Thymus (tissue), 11 donors: ENCODE measurements at regions not wholly inside any gene's neighbourhood (a gene's known extent, or its start where the extent isn't known, plus 50 kb on each side); places are given as distances from the start of the nearest gene placed in this dataset.

Experiments used
- DNase-seq, 9 donors: peaks; one replicate each; pipeline ENCODE4 v3.0.0-alpha.2; 2013; ENCODE audit warnings: low spot score in 9 of 9, low read depth in 6 of 9, missing footprints in 1 of 9
- H3K27ac ChIP-seq, 2 donors: one replicate each; pipeline ENCODE4 v1.5.1; 2013; ENCODE audit warnings: control low read depth in 1 of 2, low read depth in 1 of 2, low read length in 1 of 2, mild to moderate bottlenecking in 1 of 2, moderate library complexity in 1 of 2
- H3K27me3 ChIP-seq, 2 donors: one replicate each; pipeline ENCODE4 v1.5.1; 2013; ENCODE audit warnings: low read length in 1 of 2; ENCODE audit not compliant: control insufficient read depth in 2 of 2, insufficient read depth in 1 of 2
- H3K36me3 ChIP-seq, 2 donors: one replicate each; pipeline ENCODE4 v1.5.1; 2013; ENCODE audit warnings: low read length in 1 of 2, mild to moderate bottlenecking in 1 of 2, moderate library complexity in 1 of 2; ENCODE audit not compliant: control insufficient read depth in 2 of 2, insufficient read depth in 2 of 2
- H3K4me1 ChIP-seq, 2 donors: one replicate each; pipeline ENCODE4 v1.5.1; 2013; ENCODE audit warnings: low read length in 2 of 2; ENCODE audit not compliant: control insufficient read depth in 2 of 2, insufficient read depth in 2 of 2
- H3K4me3 ChIP-seq, 2 donors: one replicate each; pipeline ENCODE4 v1.5.1; 2013; ENCODE audit warnings: low read length in 2 of 2, control low read depth in 1 of 2, mild to moderate bottlenecking in 1 of 2
- H3K9me3 ChIP-seq, 2 donors: one replicate each; pipeline ENCODE4 v1.5.1; 2013; ENCODE audit warnings: low read length in 1 of 2, mild to moderate bottlenecking in 1 of 2; ENCODE audit not compliant: control insufficient read depth in 2 of 2, insufficient read depth in 1 of 2
- WGBS: extraction: QIAGEN DNeasy Blood & Tissue Kit; methylation state at CpG from one replicate; pipeline ENCODE4 v1.1.7; 2013; 5-methylcytosine and 5-hydroxymethylcytosine counted together
- donor health status: healthy.

DNA sequence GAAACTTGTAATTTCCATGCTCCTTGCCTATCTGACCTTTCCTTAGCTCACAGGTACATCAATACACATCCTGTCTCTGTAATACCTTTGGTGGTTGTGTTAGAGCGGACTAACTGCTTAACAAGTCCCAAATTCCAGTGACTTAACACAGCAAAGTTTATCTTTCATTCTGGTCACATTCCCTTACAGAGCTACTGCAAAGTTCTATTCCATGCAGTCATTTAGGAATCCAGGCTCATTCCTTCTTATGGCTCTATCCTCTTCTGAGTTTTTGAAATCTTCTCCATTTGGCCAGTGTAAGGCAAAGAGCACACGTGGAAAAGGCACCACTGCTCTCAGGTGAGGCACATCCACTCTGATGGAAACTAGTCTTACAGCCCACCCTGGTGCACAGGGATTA lies 238.6 kb upstream of the ANKRD55 start:
- Histone ChIP-seq H3K9me3 (no peaks in the 10 kb centered on the region), H3K27me3 (no peaks in the 10 kb centered on the region), H3K27ac (no peak overlapping the region), H3K36me3 (no peaks in the 10 kb centered on the region), H3K4me1 (no peaks in the 10 kb centered on the region), H3K4me3 (no peak overlapping the region)
- 95% methylated on average over 2 of the region's 2 CpGs for WGBS
- DNase-seq, result no peak

DNA sequence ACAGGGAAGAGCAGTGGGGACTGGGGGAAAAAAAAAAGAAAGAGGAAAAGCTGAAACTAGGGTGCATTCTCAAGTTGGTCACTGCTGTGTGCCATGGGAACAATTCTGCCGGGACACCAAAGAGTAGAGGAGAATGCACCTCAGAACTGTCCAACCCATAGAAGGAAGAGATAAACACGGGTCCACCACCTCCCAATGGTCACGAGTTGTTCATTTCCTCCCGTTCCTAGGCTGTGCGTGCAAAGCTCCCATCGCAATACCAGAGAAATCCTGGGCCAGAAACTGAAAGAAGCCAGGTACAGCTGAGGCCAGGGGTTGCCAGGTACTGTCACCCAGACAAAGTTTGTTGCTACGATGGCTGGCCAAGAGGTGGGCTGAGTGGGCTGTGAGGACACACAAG lies 236.9 kb upstream of the ANKRD55 start:
- H3K27ac ChIP-seq, result no peak overlapping the region
- no peaks in the 10 kb centered on the region for H3K27me3 ChIP-seq
- H3K4me3 ChIP-seq, result no peak overlapping the region
- no peaks in the 10 kb centered on the region for H3K4me1 ChIP-seq
- DNase-seq, result no peak
- no peaks in the 10 kb centered on the region for H3K36me3 ChIP-seq
- no peaks in the 10 kb centered on the region for H3K9me3 ChIP-seq
- 98% methylated on average over 7 of the region's 7 CpGs for WGBS

DNA sequence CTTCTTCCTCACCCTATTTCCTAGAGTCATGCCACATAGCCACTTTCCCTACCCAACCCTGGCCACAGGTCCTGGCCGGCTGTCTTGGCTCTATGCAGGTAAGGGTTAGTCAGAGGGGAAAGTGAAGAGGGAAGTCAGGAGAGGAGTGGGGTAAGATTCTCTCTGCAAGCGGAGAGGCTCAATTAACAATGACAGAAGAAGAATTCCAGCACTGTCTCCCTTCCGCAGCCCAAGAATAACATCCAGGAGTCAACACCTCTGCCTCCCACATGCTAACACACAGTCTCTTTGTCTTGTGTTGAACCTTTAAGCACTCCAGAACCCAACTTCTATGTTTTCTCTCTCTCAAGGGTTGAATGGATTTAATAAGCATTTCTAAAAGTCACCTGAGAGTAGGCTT lies 235.1 kb upstream of the ANKRD55 start:
- no peaks in the 10 kb centered on the region for H3K9me3 ChIP-seq
- WGBS, result 99% methylated on average over 3 of the region's 3 CpGs
- H3K27ac ChIP-seq, result no peak overlapping the region
- no peaks in the 10 kb centered on the region for H3K27me3 ChIP-seq
- no peak for DNase-seq
- no peaks in the 10 kb centered on the region for H3K36me3 ChIP-seq
- H3K4me3 ChIP-seq, result no peak overlapping the region
- no peaks in the 10 kb centered on the region for H3K4me1 ChIP-seq

DNA sequence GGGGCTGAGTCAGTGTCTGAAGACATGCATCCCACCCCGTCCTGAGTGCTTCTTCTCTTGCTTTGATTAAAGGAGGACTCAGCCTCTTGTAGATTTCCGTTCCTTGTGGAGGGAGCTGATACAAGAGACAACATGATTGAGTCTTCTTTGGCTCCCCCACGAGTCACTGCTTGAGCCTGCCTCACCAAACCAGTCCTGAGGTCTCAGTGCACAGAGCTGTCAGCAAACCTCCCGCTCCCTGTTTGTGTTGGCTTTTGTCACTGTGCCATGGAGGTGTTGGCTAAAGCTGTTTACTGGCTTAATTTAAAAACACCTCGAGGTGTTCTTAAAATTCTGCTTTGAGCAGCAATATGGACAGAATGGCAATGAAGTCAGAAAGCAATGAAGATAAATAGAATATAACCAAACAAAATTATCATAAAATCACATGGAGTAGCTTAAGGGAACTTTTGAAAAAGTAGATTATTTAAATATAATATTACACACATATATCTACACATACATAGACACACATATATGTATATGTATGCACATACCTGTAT lies 234.1 kb upstream of the ANKRD55 start:
- Histone ChIP-seq H3K36me3 (no peaks in the 10 kb centered on the region), H3K4me3 (no peak overlapping the region), H3K9me3 (no peaks in the 10 kb centered on the region), H3K27ac (no peak overlapping the region), H3K4me1 (no peaks in the 10 kb centered on the region), H3K27me3 (no peaks in the 10 kb centered on the region)
- WGBS, result 84% methylated on average over 5 of the region's 5 CpGs
- no peak for DNase-seq

DNA sequence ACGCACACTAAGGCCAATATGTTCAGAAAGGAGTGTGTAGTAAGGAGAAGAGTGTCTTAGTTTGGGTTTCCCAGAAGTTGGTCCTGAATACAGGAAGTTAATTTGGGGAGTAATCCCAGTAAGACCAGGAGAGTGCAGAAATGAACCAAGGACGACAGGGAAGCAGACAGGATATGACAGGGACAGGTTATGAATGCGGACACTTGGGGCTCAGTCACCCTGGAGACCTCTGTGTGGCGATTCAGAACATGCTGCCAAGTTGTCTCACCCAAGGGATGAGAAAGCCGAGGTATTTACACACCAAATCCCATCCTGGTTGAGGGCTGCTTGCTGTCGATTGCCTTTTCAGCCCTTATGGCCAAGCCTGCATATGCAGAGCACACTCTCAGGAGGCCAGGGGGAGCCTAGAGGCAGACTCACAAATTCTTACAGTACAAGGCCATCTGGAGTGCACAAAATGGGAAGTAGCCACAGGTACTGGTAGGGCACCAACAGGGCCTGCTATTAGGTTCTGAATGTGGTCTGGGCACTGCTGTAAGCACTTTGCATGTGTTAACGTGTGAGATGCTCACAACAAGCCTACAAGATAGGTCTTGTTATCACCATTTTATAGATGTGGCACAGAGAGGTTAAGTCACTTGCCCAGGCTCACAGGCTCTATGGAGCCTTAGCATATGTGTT lies 233.1 kb upstream of the ANKRD55 start:
- H3K4me3 ChIP-seq, result no peak overlapping the region
- no peak overlapping the region for H3K27ac ChIP-seq
- no peaks in the 10 kb centered on the region for H3K4me1 ChIP-seq
- no peaks in the 10 kb centered on the region for H3K27me3 ChIP-seq
- 95% methylated on average over 7 of the region's 7 CpGs for WGBS
- no peak for DNase-seq
- H3K9me3 ChIP-seq, result no peaks in the 10 kb centered on the region
- H3K36me3 ChIP-seq, result no peaks in the 10 kb centered on the region

DNA sequence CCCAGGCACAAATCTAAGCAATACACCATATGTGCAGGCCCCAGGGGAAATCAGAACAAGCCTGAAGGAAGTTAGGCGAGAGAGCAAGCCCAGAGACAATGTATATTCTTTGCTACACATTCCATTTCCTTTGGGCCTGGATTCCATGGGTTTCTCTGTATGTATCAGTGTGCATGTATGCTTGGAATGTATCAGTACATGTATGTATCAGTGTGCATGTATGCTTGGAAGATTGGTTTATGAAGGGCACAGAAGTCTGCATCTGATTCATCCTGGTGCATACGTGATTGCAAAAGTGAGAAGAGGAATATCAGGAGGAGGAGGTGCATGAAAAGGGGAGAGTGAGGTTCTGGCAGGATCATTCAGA lies 232.6 kb upstream of the ANKRD55 start:
- Histone ChIP-seq H3K4me1 (no peaks in the 10 kb centered on the region), H3K36me3 (no peaks in the 10 kb centered on the region), H3K27me3 (no peaks in the 10 kb centered on the region), H3K9me3 (no peaks in the 10 kb centered on the region), H3K4me3 (no peak overlapping the region), H3K27ac (no peak overlapping the region)
- 96% methylated on average over 2 of the region's 2 CpGs for WGBS
- no peak for DNase-seq

DNA sequence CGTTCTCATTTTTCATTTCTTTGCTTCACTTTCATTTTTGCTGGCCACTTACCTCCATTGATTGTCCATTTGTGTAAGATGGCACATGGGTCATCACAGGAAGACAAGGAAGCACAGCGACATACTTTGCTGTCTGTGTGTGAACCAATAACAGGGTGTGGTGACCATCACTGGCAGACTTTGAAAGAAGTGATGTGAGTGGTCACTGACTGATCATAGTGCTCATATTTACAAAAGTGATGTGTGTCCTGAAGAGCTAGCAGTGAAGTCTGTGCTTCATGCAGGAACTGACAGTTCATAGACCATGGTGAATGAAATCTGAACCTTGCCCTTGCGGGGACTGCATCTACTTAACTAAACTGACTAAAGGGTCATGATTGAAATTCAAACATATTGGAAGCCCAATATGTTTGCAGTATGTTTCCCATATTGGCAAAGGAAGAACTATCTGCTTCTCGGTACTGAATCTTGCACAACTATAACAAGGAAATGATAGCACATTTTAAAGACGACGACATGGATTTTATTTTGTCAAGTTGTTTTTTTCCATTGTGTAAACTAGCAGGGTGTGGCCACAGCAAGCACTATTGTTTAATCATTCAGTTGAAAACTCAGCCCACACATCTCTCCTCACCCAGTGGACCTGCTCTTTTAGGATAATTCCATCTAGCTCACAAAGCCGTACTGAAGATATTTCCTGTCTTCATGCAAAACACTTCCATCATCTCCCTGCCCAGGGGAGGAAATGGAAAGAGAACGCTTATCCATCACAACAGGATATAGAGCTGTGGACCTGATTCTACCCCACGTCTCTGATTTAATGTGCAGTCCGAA lies 232.0 kb upstream of the ANKRD55 start:
- Histone ChIP-seq H3K27me3 (no peaks in the 10 kb centered on the region), H3K4me1 (no peaks in the 10 kb centered on the region), H3K9me3 (no peaks in the 10 kb centered on the region), H3K27ac (no peak overlapping the region), H3K36me3 (no peaks in the 10 kb centered on the region), H3K4me3 (no peak overlapping the region)
- 96% methylated on average over 10 of the region's 10 CpGs for WGBS
- no peak for DNase-seq

DNA sequence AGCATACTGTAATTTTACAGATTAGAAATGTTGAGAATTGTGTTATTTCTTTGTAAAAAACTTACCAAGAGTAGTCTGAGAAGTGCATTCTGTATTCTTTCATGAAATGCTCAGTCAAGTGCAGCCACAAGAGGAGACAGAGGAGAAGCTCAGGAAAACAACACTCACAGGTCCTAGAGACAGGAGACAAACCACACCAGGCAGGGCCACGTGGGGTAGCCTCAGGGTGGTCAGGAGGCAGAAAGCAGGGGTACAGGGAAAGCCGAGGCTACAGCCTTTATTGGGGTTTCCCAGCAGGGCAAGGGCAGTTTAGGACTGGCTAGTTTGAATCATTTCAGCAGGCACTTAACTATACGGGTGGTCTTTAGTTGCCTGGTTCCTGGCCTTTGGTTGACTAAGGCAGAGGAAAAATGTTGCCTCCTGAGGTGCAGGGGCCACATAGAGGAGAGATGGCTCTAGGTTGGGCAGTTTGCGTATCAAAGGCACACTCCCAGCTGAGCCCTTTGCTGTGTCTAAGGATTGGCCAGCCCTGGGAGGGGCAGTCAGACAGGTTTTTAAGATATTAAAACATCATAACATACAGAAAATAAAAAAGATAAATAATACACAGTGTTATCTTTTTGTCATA lies 230.9 kb upstream of the ANKRD55 start:
- DNase-seq, result no peak
- Histone ChIP-seq H3K9me3 (no peaks in the 10 kb centered on the region), H3K27me3 (no peaks in the 10 kb centered on the region), H3K4me1 (no peaks in the 10 kb centered on the region), H3K36me3 (no peaks in the 10 kb centered on the region), H3K27ac (no peak overlapping the region), H3K4me3 (no peak overlapping the region)
- 90% methylated on average over 4 of the region's 4 CpGs for WGBS

DNA sequence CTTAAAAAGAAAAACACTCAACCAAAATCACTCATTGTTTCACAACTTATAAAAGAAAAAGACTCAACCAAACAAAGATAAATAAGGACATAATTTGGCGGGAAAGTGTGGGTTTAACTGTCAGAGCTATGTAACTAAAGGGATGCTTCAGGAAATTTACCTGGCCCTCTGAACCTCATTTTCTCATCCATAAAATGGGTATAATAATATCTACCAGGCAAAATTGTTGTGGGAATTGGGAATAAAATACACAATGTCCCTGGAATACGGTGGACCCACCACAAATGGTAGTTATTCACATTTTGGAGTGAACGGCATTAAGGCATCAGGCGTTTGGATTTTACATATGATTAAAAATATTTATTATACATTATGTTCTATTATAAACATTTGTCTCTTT lies 228.5 kb upstream of the ANKRD55 start:
- H3K27me3 ChIP-seq, result no peaks in the 10 kb centered on the region
- H3K36me3 ChIP-seq, result no peaks in the 10 kb centered on the region
- WGBS, result 97% methylated on average over 4 of the region's 4 CpGs
- H3K9me3 ChIP-seq, result no peaks in the 10 kb centered on the region
- H3K27ac ChIP-seq, result no peak overlapping the region
- no peaks in the 10 kb centered on the region for H3K4me1 ChIP-seq
- H3K4me3 ChIP-seq, result no peak overlapping the region
- no peak for DNase-seq
